ENCODE measurements at regions not wholly inside any gene's neighbourhood (a gene's known extent, or its start where the extent isn't known, plus 50 kb on each side); places are given as distances from the start of the nearest gene placed in this dataset.

GRCh38 chr12:125487336-125487735, 422.1 kb downstream of the AACS start (continued):
- TF ChIP-seq ZNF462 (CRISPR knock-in tag; IDR thresholded peaks at IDR 0.05), result no peak
- no peak for TF ChIP-seq CREB1 (CRISPR knock-in tag; IDR thresholded peaks at IDR 0.05; ENCODE audit: low read depth)

GRCh38 chr12:125491553-125491952, 426.3 kb downstream of the AACS start:
- H3K4me3 ChIP-seq, result no peak overlapping the region
- no peaks in the 10 kb centered on the region for H3F3A ChIP-seq (replicated peaks; ENCODE audit: low read depth)
- no peaks in the 10 kb centered on the region for H3K36me3 ChIP-seq (ENCODE audit: insufficient read depth)
- DNase-seq (ENCODE audit: low spot score) (no peak), ATAC-seq (no peak)
- H3K27me3 Mint-ChIP-seq (ENCODE audit: insufficient read depth, low read depth, poor library complexity), result peaks cover 13% of the 10 kb centered on the region
- peaks cover 15% of the 10 kb centered on the region for H3K4me1 Mint-ChIP-seq
- H2AFZ ChIP-seq, result no peak overlapping the region
- peaks cover 28% of the 10 kb centered on the region; the same call in 2 of the 3 replicates for H3K36me3 Mint-ChIP-seq (ENCODE audit: low read depth)
- H3K27ac Mint-ChIP-seq, result peak overlapping the region; percentile 67; the same call in 1 of the 2 replicates
- H4K20me1 ChIP-seq (replicated peaks; ENCODE audit: insufficient read depth), result no peaks in the 10 kb centered on the region
- H3K27ac ChIP-seq (ENCODE audit: low read depth), result no peak overlapping the region
- H3K9me3 Mint-ChIP-seq, result peaks cover 15% of the 10 kb centered on the region
- no peak overlapping the region for H3K4me2 ChIP-seq
- no peaks in the 10 kb centered on the region for H3K9me2 ChIP-seq (ENCODE audit: insufficient read depth)
- H3K79me2 ChIP-seq (replicated peaks; ENCODE audit: insufficient read depth), result no peaks in the 10 kb centered on the region; the same call in 1 of the 2 replicates
- no peak overlapping the region for H3K4me3 Mint-ChIP-seq
- no peaks in the 10 kb centered on the region for H3K4me1 ChIP-seq (ENCODE audit: insufficient read depth)
- H3K27me3 ChIP-seq (ENCODE audit: insufficient read depth), result no peaks in the 10 kb centered on the region
- TF ChIP-seq POLR2AphosphoS5 (IDR thresholded peaks at IDR 0.05; ENCODE audit: low read depth) (no peak), JUNB (IDR thresholded peaks at IDR 0.05; ENCODE audit: unreplicated experiment) (no peak), ZNF114 (CRISPR knock-in tag; IDR thresholded peaks at IDR 0.05) (no peak), ZNF331 (CRISPR knock-in tag; IDR thresholded peaks at IDR 0.05; ENCODE audit: low read depth) (no peak), REST (IDR thresholded peaks at IDR 0.05; ENCODE audit: unreplicated experiment) (no peak), ETS1 (IDR thresholded peaks at IDR 0.05) (no peak)
